ENCODE measurements at regions not wholly inside any gene's neighbourhood (a gene's known extent, or its start where the extent isn't known, plus 50 kb on each side); places are given as distances from the start of the nearest gene placed in this dataset.

DNA sequence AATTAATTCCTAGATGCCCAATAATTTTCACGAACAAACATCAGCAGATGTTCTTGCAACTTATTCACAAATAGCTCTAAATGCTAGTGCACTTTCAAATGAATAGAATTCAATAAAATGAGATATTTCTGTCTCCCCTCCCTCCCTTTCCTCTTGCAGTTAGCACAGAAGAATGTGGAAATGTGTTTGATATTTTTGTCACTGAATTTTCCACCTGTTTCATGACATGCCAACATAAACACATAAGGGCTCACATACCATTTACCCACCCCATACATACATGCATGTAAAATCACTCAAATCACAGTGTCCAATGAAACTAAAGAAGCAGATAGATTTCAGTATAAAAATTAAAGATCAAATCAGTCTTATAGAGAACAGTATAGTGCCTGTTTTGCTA is 746.9 kb upstream of the MARCKS start:
- no peak for DNase-seq (ENCODE audit: extremely low read depth, low read depth)

DNA sequence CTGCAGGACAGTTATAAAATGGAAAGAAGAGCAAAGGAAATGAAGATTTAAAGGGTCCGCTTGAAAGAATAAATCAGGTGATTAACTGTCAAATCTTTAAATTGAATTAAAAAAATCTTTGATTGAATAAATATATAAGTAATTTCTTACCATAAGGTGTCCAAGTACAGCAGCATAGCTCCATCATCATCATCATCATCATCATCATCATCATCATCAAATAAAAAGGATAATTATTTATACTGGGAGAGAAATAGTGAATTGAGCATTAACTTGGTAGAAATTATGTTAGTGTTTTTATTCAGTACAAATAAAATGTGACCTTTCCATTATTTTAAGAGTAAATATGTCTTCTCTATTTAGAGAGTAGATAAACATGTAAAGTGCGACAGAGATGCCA is 745.6 kb upstream of the MARCKS start:
- no peak for DNase-seq (ENCODE audit: extremely low read depth, low read depth)

DNA sequence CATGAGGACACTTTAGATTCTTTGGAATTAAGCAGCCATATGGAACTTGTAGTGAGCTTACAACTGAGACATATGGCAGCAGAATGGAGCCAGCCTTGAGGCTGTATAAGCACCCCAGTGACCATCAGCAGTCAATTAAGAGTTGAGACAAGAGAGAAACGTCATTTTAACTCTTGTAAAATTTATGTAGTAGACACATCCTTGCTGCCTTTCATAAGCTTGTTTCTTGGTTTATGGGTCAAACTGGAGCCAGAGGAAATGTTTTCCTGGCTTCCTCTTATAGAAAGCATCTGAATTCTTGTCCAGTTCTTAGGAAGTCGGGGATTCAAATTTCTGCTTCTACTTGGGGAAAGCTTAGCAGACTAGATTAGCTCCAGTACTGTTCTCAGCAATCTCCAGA is 745.1 kb upstream of the MARCKS start:
- no peak for DNase-seq (ENCODE audit: extremely low read depth, low read depth)

DNA sequence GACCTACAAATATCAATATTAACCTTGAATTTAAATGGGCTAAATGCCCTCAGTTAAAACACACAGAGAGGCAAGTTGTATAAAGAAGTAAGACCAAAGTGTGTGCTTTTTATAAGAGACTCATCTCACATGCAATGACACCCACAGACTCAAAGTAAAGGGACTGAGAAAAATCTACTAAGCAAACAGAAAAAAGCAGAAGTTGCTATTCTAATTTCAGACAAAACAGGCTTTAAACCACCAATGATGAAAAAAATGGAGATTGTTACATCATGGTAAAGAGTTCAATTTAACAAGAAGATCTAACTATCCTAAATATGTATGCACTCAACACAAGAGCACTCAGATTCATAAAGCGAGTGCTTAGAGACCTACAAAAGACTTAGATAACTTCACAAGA is 741.9 kb upstream of the MARCKS start:
- DNase-seq (ENCODE audit: extremely low read depth, low read depth), result no peak

DNA sequence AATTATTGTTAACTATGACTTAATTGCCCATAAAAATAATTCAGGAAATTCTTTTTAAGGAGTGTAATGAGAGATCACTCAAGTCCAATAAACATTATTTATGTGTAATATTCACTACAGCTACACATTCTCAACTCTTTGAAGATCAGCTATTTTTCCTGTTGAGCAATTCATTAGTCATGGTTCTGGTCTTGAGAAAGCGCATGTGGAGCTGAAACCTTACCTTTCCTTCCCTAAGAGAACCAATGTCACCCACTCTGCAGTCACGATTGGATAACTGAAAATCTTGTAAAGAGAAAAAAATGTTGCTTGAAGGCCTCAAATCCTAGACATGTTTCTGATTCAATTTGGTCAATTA is 736.9 kb upstream of the MARCKS start:
- DNase-seq (ENCODE audit: extremely low read depth, low read depth), result no peak

DNA sequence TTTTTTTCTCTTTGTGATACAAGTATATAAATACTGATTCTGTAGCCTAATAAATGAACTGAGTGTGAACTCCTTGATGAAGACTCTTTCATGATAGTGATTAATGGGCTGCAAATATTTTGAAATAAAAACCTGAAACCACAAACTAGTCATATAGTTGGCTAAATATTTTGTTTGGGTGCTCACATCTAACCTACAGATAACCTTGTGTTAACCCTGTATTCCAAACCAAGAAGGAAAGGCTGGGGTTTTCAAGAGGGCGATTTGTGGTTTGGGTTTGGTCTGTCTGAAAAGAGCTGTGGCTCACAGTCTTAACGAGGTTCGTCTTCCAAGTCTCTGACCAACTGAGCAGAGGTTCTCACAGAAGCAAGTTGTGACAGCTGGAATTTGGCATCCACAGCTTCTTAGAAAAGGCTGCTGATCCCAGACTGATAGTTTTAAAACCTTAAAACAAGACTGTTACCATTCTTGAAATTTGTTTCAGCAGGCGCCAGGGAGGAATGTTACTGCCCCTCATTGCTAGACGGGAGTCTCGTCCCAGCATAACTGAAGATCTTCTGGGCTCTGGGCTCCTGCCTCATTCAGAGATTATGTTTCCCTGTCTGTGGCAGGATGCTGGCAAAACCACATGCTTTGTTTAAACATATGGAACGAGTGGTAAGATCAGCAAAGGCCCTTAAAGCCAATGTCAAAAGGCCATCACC is 736.4 kb upstream of the MARCKS start:
- DNase-seq (ENCODE audit: extremely low read depth, low read depth), result no peak

DNA sequence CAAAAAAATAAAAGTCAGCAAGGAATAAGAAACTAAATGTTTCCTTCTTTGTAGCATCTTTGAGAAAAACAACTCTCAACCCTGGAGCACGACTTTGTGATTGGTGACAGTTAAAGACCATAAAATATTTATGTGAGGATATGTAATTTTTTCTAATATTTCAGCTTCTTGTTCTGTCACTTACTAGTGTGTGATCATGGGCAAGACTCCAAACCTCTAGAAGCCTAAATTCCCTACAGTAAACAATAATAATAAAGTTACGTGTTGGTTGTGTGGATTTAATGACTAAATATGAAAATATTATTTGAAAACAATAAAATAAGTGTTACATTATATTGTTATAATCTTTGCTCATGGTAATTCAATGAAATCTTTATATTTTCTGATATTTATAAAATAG is 735.6 kb upstream of the MARCKS start:
- DNase-seq (ENCODE audit: extremely low read depth, low read depth), result no peak

DNA sequence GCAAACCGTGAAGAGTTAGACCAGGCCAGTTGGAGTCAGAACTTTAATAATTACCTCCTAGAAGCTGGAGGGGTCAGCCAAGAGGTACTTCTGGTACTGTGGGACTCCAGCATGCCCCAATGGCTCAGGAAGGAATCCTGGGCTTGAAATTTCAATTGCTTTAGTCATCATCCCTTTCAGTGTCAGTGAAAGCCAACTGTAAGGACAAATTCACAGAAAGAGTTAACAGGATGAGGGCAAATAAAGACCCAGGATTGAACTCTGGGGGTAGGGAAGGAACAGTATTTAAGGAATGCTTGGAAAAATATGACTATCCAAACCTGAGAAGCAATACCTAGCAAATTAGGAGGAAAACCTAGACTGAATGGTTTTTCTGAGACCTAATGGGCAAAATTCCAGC is 735.1 kb upstream of the MARCKS start:
- DNase-seq (ENCODE audit: extremely low read depth, low read depth), result peak; percentile 30

DNA sequence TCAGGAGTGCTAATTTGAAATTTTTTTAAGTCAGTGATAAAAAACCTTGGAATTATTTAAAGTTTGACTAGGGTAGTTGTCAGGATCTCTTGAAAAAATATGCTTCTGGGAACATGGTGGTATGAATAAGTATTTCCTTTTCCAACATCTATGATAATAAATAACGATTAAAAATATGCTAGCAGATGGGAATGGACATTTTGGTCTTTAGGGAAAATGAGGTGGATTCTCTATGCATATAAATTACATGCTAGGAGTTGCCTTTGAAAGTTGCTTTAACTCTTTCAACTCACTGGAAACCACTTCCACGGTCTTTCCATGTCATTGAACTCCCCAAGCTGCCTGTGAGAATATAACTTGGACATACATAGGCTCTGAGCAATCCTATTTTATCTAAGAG is 731.5 kb upstream of the MARCKS start:
- no peak for DNase-seq (ENCODE audit: extremely low read depth, low read depth)

DNA sequence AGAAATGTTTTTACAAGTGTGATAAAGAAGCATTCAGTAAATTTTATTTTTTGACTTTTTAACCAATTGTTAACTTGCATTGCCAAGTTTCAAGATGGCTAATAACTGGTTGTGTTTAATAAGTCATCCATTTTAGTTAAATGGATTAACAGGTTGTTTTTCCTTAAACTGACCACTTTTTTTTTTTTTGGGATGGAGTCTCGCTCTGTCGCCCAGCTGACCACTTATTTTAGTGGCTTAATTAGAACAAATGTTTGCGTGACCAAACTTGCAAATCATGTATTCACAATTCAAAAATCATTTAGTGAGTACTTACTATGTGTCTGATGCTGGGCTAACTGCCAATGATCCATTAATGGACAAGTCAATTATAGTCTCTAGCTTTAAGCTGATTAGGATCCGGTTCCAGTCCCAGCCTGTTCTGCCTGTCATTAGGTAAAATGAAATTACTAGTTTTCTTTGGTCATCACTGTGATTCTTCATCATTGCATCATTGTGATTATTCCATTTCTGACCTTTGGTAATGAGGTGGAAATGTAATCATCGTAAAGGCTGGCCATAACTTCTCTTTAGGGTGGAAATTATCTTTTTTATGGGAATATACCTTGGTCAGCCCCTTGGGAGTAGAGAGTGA is 729.2 kb upstream of the MARCKS start:
- no peak for DNase-seq (ENCODE audit: extremely low read depth, low read depth)

DNA sequence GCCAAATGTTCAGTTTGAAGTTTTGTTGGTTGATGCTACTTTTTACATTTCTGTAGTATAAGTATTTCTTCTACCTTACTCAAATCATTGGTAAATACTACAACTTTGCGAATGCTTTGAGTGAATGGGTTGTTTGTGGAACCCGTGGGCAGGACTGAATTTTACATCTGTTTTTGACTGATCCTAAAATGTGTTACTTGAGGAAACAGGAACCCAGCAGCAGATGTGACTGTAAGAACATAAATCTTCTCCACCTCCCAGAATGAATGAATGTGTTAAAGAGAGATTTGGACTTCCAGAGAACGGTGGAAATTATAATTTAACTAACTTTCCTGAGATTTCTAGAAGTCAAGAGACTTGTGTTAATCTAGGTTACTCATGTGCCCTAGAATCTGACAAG is 728.5 kb upstream of the MARCKS start:
- no peak for DNase-seq (ENCODE audit: extremely low read depth, low read depth)

DNA sequence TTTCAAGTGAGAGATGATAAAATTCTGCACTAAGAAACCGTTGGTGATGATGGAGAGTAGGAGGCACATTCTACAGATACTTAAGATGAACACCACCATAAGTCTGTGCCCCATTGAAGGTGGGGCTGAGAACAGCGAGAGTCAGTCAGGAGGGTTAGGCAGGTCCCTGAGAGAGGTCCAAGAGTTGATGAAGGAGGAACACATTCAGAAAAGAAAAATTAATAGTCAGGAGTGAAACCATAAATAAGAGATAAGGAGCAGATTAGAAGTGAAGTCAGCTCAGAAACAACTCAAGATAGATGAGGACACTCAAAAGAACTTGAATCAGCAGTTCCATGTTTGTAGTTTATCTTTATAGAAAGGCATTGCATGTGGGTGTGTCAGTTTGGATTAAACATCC is 727.2 kb upstream of the MARCKS start:
- no peak for DNase-seq (ENCODE audit: extremely low read depth, low read depth)

DNA sequence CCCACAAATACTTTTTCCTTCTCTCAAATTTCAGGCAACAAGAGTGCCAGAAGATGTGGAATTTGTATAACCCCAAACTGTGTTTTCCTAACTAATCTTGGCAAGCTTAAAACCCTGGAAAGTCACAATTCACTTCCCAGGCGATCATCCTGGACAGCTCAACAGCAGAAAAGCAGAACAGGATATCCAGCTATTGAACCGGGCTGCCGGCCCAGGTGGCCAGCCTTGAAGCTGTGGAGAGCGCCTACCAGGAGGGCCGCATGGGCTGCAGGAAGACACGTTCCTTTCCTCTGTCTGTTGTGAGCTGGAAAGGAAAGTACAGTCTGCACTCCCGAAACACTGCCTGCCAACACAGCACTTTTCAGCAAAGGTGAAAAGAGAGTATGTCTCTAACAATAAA is 719.7 kb upstream of the MARCKS start:
- DNase-seq (ENCODE audit: extremely low read depth, low read depth), result no peak

DNA sequence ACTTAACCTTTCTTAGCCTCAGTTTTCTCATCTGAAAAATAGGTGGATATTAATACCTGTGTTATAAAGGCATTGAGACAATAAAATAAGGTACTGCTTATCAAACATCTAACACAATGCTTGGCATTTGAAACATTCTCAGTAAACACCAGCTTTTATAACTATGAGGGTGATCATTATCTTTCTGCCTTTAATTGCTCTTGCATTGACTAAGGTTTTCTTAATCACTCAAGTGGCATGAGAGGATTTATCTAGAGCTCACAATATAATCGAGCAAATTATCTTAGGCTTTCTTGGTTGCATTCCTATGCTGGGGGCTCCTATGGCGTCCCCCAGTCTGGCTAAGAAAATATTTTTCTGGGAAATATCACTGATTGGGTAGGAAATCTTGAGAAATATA is 716.4 kb upstream of the MARCKS start:
- DNase-seq (ENCODE audit: extremely low read depth, low read depth), result no peak

DNA sequence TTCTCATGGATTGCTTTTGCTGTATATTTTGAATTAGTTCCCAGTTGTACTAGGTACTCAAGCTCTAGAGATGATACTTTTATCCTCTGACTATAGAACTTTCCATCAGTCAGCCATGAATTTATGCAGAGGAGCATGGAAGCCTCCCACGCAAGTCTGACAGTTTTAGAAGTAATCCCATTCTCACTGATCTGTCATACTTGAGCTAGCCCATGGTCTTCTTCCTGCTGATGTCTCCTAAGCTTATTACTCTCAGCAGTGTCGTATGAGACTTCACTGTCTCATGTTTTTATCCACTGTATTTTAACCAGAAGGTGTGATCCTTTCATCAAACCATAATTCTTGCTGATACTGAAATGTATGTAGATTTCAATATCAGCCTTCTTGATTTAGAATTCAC is 715.2 kb upstream of the MARCKS start:
- no peak for DNase-seq (ENCODE audit: extremely low read depth, low read depth)

DNA sequence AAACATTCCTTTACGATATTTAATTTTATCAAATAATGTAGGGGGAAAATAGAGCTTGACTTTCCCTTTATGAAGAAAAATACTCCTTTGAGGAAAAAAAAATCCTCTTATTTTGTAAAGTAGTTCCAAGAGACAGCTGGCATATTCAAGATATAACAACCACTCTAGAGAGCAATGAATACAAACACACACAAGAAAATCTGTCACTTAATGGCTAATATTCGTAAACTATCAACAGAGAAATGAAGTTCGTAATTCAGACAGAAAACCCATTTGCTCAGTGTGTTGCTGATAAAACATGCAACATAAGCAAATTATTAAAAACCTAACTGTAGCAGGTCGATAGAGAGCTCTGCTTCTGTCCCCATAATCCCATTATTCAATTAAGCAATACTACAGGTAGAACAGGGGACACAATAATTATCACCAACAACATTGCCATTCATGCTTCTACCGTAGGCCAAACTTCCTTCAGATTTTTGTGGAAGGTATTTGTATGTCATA is 714.4 kb upstream of the MARCKS start:
- no peak for DNase-seq (ENCODE audit: extremely low read depth, low read depth)

DNA sequence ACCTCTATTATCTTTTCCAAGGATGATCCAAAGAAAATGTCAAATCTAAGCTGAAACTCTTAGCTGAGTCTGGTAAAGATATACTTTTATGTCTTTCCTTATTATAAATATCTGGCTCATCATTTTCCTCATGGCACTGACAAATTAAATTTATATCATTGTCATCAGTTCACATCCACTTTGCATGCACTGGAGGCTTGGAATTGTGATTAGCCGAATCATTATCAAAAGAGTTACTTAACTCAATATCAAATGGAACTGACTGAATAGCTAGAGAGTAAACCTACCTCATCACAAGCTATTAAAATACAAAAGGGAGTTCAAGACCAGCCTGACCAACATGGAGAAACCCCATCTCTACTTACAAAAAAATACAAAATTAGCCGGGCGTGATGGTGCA is 713.9 kb upstream of the MARCKS start:
- DNase-seq (ENCODE audit: extremely low read depth, low read depth), result no peak

DNA sequence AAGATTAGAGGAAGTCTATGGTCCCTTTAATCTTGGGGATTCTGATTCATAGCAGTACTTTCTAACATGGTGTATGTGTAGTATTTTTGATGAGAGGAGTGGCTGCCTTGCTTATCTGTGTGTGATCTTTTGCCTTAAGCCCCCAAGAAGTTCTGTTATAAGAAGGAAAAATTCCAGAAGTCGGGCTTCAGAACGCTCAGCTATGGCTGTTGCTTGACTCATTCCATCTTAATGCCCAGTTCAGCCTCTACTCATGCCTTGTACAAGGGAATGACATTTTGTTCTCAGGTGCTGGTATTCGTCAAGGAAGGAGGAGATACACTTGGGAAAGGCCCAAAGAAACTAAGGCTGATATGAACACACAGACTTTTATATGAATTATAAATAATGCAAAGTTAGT is 713.0 kb upstream of the MARCKS start:
- no peak for DNase-seq (ENCODE audit: extremely low read depth, low read depth)

DNA sequence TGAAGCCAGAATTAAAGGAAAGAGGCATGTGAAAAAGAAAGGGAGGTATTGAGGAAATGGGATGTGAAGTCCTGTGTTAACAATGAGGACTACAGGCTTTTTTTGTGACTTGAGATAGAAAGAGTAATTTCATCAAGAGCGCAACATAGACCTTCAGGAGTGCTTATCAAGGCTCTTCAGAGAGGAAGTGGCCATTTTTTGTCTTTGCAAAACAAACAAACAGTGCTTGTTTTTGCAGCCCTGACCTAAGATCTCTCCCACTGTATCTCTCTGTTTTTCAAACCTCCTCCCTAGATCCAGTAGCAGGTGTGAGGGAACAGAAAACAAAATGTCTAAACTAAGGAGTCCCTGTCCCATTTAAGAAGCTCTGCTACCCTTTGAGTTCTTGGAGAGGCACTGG is 710.3 kb upstream of the MARCKS start:
- DNase-seq (ENCODE audit: extremely low read depth, low read depth), result no peak

DNA sequence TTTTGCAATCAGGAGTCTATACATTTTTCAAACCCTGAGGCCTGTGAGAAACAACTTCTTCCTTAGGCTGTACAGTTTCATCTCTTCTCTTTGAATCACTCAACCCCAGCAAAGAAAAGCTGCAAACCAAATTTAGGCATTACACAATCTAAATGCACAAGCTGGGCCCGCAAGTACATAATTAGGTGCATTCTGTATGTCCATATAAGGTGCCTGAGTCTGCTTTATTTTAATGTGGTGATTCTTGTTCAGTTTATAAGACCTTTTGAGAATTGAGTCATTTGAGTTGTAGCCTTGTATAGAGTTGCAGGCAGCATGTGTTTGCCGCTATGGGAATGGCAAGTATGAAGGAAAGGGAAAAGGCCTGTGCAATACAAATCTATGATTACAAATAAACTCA is 709.6 kb upstream of the MARCKS start:
- no peak for DNase-seq (ENCODE audit: extremely low read depth, low read depth)

DNA sequence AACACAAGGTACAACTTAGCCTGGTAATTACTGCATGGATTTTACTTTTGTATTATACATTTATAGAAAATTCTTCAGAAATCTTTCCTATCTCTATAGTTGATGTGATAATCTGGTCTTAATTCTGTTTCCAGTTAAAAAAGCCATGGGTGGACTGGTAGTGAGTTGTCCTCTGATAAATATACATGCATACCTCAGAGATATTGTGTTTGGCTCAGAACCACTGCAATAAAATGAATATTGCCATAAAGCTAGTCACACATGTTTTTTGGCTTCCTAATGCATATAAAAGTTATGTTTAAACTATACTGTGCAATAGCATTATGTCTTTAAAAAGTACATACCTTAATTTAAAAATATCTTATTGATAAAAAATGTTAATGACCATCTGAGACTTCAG is 708.6 kb upstream of the MARCKS start:
- DNase-seq (ENCODE audit: extremely low read depth, low read depth), result no peak

DNA sequence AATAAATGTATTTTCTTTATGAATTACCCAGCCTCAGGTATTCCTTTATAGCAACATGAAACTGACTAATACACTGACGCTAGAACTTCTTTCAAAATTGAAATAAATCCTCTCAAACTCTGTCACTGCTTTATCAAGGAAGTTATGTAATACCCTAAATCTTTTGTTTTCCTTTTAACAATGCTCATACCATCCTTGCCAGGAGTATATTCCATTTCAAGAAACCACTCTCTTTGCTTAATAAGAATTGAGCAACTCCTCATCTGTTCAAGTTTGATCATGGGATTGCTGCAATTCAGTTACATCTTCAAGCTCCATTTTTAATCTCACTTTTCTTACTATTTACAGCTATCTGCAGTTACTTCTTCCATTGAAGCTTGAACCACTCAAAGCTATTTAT is 707.6 kb upstream of the MARCKS start:
- DNase-seq (ENCODE audit: extremely low read depth, low read depth), result no peak

All from NCI-H460 (cell line).